CD4-positive, alpha-beta T cell treated with Interleukin-15 for 1 hour (primary cell): ENCODE measurements at regions not wholly inside any gene's neighbourhood (a gene's known extent, or its start where the extent isn't known, plus 50 kb on each side); places are given as distances from the start of the nearest gene placed in this dataset.

Experiments
- DNase-seq: peaks from one replicate; pipeline ENCODE4 v3.0.0-alpha.2; 2020

GRCh38 chr15:93706495-93707292 is 524.7 kb upstream of the MCTP2 start:
- DNase-seq, result no peak

- no peak for DNase-seq
Observed at GRCh38 chr15:93705753-93706455, 525.5 kb upstream of the MCTP2 start.

GRCh38 chr15:93703092-93703739 is 528.1 kb upstream of the MCTP2 start:
- no peak for DNase-seq

GRCh38 chr15:93700051-93700450 is 531.3 kb upstream of the MCTP2 start:
- no peak for DNase-seq

GRCh38 chr15:93694033-93694432 is 537.3 kb upstream of the MCTP2 start:
- DNase-seq, result no peak

- DNase-seq, result no peak
Observed at GRCh38 chr15:93683651-93684050, 547.7 kb upstream of the MCTP2 start.

GRCh38 chr15:93671387-93671943 is 559.9 kb upstream of the MCTP2 start:
- DNase-seq, result no peak

GRCh38 chr15:93670931-93671330 is 560.4 kb upstream of the MCTP2 start:
- DNase-seq, result no peak

- DNase-seq, result no peak
Observed at GRCh38 chr15:93664213-93664956, 567.0 kb upstream of the MCTP2 start.

GRCh38 chr15:93662162-93662885 is 569.0 kb upstream of the MCTP2 start:
- no peak for DNase-seq

GRCh38 chr15:93658026-93658816 is 569.2 kb upstream of the RGMA start:
- DNase-seq, result no peak

GRCh38 chr15:93656041-93656440 is 567.0 kb upstream of the RGMA start:
- DNase-seq, result no peak

- DNase-seq, result no peak
Observed at GRCh38 chr15:93649691-93650235, 560.8 kb upstream of the RGMA start.

- DNase-seq, result no peak
Observed at GRCh38 chr15:93646193-93646592, 557.2 kb upstream of the RGMA start.

GRCh38 chr15:93645594-93645993 is 556.6 kb upstream of the RGMA start:
- DNase-seq, result no peak

- DNase-seq, result no peak
Observed at GRCh38 chr15:93644595-93644994, 555.6 kb upstream of the RGMA start.

GRCh38 chr15:93640411-93640962 is 551.5 kb upstream of the RGMA start:
- no peak for DNase-seq

GRCh38 chr15:93631958-93632618 is 543.1 kb upstream of the RGMA start:
- no peak for DNase-seq

GRCh38 chr15:93619597-93619996 is 530.6 kb upstream of the RGMA start:
- no peak for DNase-seq

- DNase-seq, result no peak
Observed at GRCh38 chr15:93617443-93617842, 528.4 kb upstream of the RGMA start.
